Psoas muscle (tissue), 7 donors: ENCODE measurements at regions not wholly inside any gene's neighbourhood (a gene's known extent, or its start where the extent isn't known, plus 50 kb on each side); places are given as distances from the start of the nearest gene placed in this dataset.

Experiments used
- ATAC-seq, 4 donors: fragments of 200-7000 bp; cut with Tn5 transposase; one replicate each; pipeline ENCODE4 v1.9.1; 2020; ENCODE audit warnings: moderate library complexity in 3 of 4, mild to moderate bottlenecking in 2 of 4
- DNase-seq, 2 donors: peaks; one replicate each; pipeline ENCODE4 v3.0.0-alpha.2; 2020
- H3K27ac ChIP-seq: fragments of 200-600 bp; one replicate; pipeline ENCODE4 v1.8.0; 2022
- H3K27me3 ChIP-seq, 3 donors: fragments of 200-600 bp in 1 of 3; one replicate each; pipeline versions ENCODE4 v1.6.1 to v1.8.0; 2013 to 2022; ENCODE audit warnings: low read length in 2 of 3, mild to moderate bottlenecking in 2 of 3, moderate library complexity in 1 of 3; ENCODE audit not compliant: insufficient read depth in 3 of 3
- H3K36me3 ChIP-seq, 2 donors: fragments of 200-600 bp in 1 of 2; one replicate each; pipeline versions ENCODE4 v1.6.1 to v1.8.0; 2013 to 2022; ENCODE audit warnings: low read depth in 1 of 2, mild to moderate bottlenecking in 1 of 2, moderate library complexity in 1 of 2; ENCODE audit not compliant: insufficient read depth in 1 of 2
- H3K4me1 ChIP-seq: fragments of 200-600 bp; one replicate; pipeline ENCODE4 v1.8.0; 2022
- H3K4me3 ChIP-seq: fragments of 200-600 bp; one replicate; pipeline ENCODE4 v1.8.0; 2022; ENCODE audit warnings: mild to moderate bottlenecking
- H3K9me3 ChIP-seq: fragments of 200-600 bp; one replicate; pipeline ENCODE4 v1.8.0; 2022
- WGBS, 3 donors: extraction: QIAGEN DNeasy Blood & Tissue Kit; methylation state at CpG; one replicate each; pipeline versions ENCODE4 v1.1.6 to v1.1.7; 2013; 5-methylcytosine and 5-hydroxymethylcytosine counted together
- intact Hi-C, 2 donors: fragments of 100-400 bp; cut with DNase I; formaldehyde crosslinking; loops; one replicate each; pipeline versions ENCODE4 v1.11.0 to v1.14.2; 2022
- TF ChIP-seq, protein P1 (sequence below): fragments of 200-600 bp; IDR thresholded peaks from one replicate; pipeline ENCODE4 v1.8.0; 2022; ENCODE audit warnings: antibody characterized with exemption
- donor health status: healthy with polysubstance abuse.
- donor health status: DM: no; HTN: no; CAD: no; lungs with moderate emphysema.
- donor health status: Bipolar disorder and iron deficiency.
- donor health status: healthy.
- donor health status: DM: yes; HTN: yes; CAD: no.
- donor health status: DM: no; HTN: no; CAD: no.
- donor health status: DM: yes; HTN: yes; CAD: no.

DNA sequence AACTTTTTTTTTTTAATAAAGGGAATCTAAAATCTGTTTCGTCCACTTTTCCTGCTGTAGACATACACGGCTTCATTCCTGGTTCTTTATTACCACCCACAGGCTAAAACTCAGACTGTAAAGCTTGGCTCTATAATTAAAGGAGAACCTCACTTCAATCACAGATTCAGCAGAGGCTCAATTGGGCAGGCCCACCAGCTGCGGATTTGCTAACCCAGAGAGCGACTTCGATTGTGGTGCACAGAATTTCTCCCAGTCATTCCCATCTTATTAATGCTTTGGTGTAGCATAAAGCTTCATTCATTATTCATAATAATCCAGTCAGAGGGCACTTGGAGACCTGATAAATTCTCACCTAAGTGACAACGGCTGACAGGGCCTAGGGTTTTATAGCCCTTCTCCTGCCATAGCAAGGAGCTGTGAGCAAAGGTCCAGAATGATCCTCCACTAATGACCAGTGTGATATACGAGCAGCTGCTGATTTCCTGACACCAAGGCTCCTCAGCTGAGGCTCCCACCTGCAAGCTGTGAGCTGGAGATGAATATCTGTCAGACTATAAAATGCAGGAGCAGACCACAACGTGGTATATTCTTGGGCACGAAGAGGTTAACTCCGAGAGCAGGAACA, 149.0 kb downstream of the ATP6V1G3 start:
- ATAC-seq: no peak
- WGBS, 3 donors: 42 to 45% (median 43%) methylated on average over 10 of the region's 10 CpGs
- peaks cover 0 to 5% (median 0%) of the 10 kb centered on the region in 3 donors for H3K27me3 ChIP-seq

DNA sequence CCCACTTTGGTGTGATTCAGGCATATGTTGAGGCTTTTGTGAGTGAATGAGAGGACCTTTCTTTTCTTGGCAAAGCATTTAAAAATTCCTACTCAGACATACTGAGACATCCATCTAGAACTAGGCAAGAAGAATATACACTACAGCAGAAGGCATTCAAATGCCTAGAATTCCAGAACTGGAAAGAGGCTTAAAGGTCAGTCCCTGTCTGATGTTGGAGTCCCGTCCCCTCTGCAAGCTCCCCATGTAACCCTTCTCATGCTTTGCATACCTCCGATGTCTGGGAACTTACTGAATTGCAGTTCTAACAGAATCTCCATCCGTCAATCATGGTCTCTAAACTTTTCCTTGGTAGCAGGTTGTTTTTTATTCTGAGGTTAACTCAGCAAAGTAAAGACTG, 152.9 kb downstream of the ATP6V1G3 start:
- ATAC-seq: no peak
- 45 to 63% (median 54%) methylated on average over 3 of the region's 3 CpGs for WGBS, 3 donors

More for the DNA sequence above, 149.0 kb downstream of the ATP6V1G3 start:
- TF ChIP-seq, protein P1, sequence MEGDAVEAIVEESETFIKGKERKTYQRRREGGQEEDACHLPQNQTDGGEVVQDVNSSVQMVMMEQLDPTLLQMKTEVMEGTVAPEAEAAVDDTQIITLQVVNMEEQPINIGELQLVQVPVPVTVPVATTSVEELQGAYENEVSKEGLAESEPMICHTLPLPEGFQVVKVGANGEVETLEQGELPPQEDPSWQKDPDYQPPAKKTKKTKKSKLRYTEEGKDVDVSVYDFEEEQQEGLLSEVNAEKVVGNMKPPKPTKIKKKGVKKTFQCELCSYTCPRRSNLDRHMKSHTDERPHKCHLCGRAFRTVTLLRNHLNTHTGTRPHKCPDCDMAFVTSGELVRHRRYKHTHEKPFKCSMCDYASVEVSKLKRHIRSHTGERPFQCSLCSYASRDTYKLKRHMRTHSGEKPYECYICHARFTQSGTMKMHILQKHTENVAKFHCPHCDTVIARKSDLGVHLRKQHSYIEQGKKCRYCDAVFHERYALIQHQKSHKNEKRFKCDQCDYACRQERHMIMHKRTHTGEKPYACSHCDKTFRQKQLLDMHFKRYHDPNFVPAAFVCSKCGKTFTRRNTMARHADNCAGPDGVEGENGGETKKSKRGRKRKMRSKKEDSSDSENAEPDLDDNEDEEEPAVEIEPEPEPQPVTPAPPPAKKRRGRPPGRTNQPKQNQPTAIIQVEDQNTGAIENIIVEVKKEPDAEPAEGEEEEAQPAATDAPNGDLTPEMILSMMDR: no peak
- H3K36me3 ChIP-seq: no peaks in the 10 kb centered on the region
- intact Hi-C loops: no loop called here
- H3K9me3 ChIP-seq: no peaks in the 10 kb centered on the region
- no peak overlapping the region for H3K4me3 ChIP-seq
- H3K4me1 ChIP-seq: no peaks in the 10 kb centered on the region
- no peak for DNase-seq
- no peak overlapping the region for H3K27ac ChIP-seq

DNA sequence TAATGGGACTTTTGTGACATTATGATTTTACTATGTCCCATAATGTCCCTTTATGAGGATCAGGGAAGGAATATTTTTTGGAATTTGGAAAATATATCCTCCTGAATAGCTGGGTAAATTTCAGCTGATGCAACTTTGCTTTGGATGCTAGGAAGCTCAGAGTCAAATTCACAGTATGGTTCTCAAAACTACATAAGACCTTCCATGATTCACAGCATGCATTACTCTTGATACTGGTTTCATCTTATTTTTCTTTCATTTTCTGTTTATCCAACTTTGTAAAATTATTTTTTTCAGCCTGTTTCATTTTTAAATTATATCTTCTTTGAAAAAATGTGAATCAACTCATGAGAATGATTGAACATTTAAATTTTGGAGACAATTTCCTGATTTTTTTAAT, 160.2 kb downstream of the ATP6V1G3 start:
- no peak overlapping the region for H3K4me3 ChIP-seq
- ATAC-seq (no peak), DNase-seq (no peak)
- H3K9me3 ChIP-seq: peaks cover 4% of the 10 kb centered on the region
- intact Hi-C loops: no loop called here
- no peaks in the 10 kb centered on the region for H3K4me1 ChIP-seq
- no peaks in the 10 kb centered on the region for H3K27me3 ChIP-seq
- TF ChIP-seq, protein P1: no peak
- H3K36me3 ChIP-seq: no peaks in the 10 kb centered on the region
- H3K27ac ChIP-seq: no peak overlapping the region

More for the DNA sequence above, 152.9 kb downstream of the ATP6V1G3 start:
- DNase-seq: no peak
- Histone ChIP-seq H3K4me3 (no peak overlapping the region), H3K27me3 (peaks cover 0 to 5% (median 0%) of the 10 kb centered on the region in 3 donors), H3K9me3 (no peaks in the 10 kb centered on the region), H3K4me1 (no peaks in the 10 kb centered on the region), H3K36me3 (no peaks in the 10 kb centered on the region), H3K27ac (no peak overlapping the region)
- TF ChIP-seq, protein P1: no peak
- intact Hi-C loops: no loop called here

DNA sequence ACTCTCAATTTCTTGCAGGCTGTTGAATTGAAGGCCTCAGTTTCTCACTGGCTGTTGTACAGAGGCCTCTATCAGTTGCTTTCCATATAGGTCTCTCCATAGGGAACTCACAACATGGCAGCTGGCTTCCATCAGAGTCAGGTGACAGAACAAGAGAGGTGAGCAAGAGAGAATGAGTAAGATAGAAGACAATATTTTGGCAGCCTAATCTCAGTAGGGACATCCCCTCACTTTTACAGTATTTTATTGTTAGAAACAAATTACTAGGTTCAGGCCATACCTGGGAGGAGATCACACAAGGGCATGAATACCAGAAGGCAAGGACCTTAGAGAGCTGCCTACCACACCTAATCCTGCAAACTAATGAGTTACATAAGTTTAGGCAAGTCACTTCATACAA, 162.8 kb downstream of the ATP6V1G3 start:
- TF ChIP-seq, protein P1: no peak
- Histone ChIP-seq H3K27ac (no peak overlapping the region), H3K4me3 (no peak overlapping the region), H3K27me3 (no peaks in the 10 kb centered on the region), H3K9me3 (peaks cover 8% of the 10 kb centered on the region), H3K4me1 (no peaks in the 10 kb centered on the region), H3K36me3 (no peaks in the 10 kb centered on the region)
- ATAC-seq (no peak), DNase-seq (no peak)
- intact Hi-C loops: no loop called here

DNA sequence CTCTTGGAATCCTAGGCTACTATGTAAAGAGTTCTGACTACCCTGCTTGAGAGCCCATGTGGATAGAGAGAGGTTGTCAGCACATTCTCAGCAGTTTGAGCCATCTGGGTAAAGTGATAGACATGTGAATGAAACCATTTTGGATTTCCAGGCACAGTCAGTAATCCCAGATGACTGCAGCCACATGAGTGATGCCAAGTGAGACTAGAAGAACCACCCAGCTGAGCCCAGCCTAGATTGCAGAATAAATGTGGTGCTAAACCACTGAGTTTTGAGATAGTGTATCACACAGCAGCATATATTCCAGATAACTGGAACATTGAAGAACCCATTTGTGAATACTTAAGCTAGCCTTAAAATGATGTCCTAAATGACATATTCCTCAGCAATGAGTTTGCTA, 166.2 kb downstream of the ATP6V1G3 start:
- Histone ChIP-seq H3K4me3 (no peak overlapping the region), H3K4me1 (no peaks in the 10 kb centered on the region), H3K27me3 (no peaks in the 10 kb centered on the region), H3K36me3 (no peaks in the 10 kb centered on the region), H3K27ac (no peak overlapping the region), H3K9me3 (peaks cover 8% of the 10 kb centered on the region)
- DNase-seq (no peak), ATAC-seq (no peak)
- TF ChIP-seq, protein P1: no peak
- intact Hi-C loops: no loop called here
